GM23248 (cell line): ENCODE measurements at regions not wholly inside any gene's neighbourhood (a gene's known extent, or its start where the extent isn't known, plus 50 kb on each side); places are given as distances from the start of the nearest gene placed in this dataset.

ENCODE experiments used
- EZH2 ChIP-seq: fragments of 200-600 bp; sonication (generic); IDR thresholded peaks from 2 replicates; pipeline ENCODE4 v1.6.1; 2018; ENCODE audit warnings: antibody characterized with exemption, mild to moderate bottlenecking; ENCODE audit not compliant: insufficient read depth, poor library complexity, severe bottlenecking
- EZH2phosphoT487 ChIP-seq: fragments of 200-600 bp; sonication (generic); IDR thresholded peaks from 2 replicates; pipeline ENCODE4 v1.6.1; 2018; ENCODE audit warnings: antibody characterized with exemption, moderate library complexity, mild to moderate bottlenecking, low read depth; ENCODE audit not compliant: insufficient read depth

- TF ChIP-seq EZH2phosphoT487 (no peak), EZH2 (no peak)
Measured at GRCh38 chr6:105483492-105483891, 80.6 kb upstream of the PREP start.
